Transverse colon (tissue), 3 donors: ENCODE measurements at regions not wholly inside any gene's neighbourhood (a gene's known extent, or its start where the extent isn't known, plus 50 kb on each side); places are given as distances from the start of the nearest gene placed in this dataset.

Experiments used
- POLR2A ChIP-seq: fragments of 450-650 bp; IDR thresholded peaks from one replicate; pipeline ENCODE4 v1.6.1; 2016; ENCODE audit warnings: antibody characterized with exemption, mild to moderate bottlenecking, moderate library complexity
- TF ChIP-seq, protein P1 (sequence below), 5 experiments: fragments of 200-600 bp in 3 of 5; fragments of 450-650 bp in 2 of 5; sonication (generic) in 3 of 5; IDR thresholded peaks; 1 replicate in 2 of 5; 2 replicates in 3 of 5; pipeline ENCODE4 v1.5.1; 2016 to 2017; ENCODE audit warnings: antibody characterized with exemption in 5 of 5, inconsistent platforms in 3 of 5, mild to moderate bottlenecking in 2 of 5, moderate library complexity in 1 of 5

DNA sequence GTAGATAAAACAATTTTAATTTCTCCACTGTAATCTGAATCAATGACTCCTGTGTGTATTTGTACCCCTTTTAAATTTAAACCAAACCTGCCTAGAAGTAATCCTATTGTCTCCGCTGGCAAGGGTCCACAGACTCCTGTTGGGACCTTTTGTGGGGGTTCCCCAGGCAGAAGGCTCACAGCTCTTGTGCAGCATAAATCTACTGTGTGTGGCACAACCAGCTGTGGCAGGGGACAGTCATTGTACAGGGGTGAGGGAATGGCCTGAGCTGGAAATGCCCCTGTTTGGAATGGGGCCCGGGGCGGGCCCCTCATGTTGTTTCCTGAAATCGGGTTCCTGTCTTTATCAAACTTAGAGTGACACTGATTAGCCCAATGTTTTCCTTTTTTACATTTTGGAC is 318.2 kb upstream of the FAM98A start:
- TF ChIP-seq, protein P1, sequence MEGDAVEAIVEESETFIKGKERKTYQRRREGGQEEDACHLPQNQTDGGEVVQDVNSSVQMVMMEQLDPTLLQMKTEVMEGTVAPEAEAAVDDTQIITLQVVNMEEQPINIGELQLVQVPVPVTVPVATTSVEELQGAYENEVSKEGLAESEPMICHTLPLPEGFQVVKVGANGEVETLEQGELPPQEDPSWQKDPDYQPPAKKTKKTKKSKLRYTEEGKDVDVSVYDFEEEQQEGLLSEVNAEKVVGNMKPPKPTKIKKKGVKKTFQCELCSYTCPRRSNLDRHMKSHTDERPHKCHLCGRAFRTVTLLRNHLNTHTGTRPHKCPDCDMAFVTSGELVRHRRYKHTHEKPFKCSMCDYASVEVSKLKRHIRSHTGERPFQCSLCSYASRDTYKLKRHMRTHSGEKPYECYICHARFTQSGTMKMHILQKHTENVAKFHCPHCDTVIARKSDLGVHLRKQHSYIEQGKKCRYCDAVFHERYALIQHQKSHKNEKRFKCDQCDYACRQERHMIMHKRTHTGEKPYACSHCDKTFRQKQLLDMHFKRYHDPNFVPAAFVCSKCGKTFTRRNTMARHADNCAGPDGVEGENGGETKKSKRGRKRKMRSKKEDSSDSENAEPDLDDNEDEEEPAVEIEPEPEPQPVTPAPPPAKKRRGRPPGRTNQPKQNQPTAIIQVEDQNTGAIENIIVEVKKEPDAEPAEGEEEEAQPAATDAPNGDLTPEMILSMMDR (IDR thresholded peaks at IDR 0.05): no peak
- no peak for TF ChIP-seq POLR2A
